GM12878 (cell line): ENCODE measurements at regions not wholly inside any gene's neighbourhood (a gene's known extent, or its start where the extent isn't known, plus 50 kb on each side); places are given as distances from the start of the nearest gene placed in this dataset.

Experiments
- BHLHE40 ChIP-seq, 2 experiments: fragments of 450-650 bp in 1 of 2; IDR thresholded peaks; 2 replicates each; pipeline ENCODE4 v1.6.1; 2011 to 2017; ENCODE audit warnings: low read depth in 2 of 2, borderline replicate concordance in 1 of 2, improper control_type of control experiment in 1 of 2, low read length in 1 of 2, mild to moderate bottlenecking in 1 of 2
- CEBPB ChIP-seq, 2 experiments: fragments of 150-350 bp in 1 of 2; IDR thresholded peaks; 2 replicates each; pipeline ENCODE4 v1.6.1; 2012 to 2014; ENCODE audit warnings: low read depth in 2 of 2, low read length in 2 of 2, borderline replicate concordance in 1 of 2, inconsistent platforms in 1 of 2
- ESRRA ChIP-seq: IDR thresholded peaks from 2 replicates; pipeline ENCODE4 v1.6.1; 2012; ENCODE audit warnings: mild to moderate bottlenecking, low read length, improper control_type of control experiment
- SMC3 ChIP-seq: IDR thresholded peaks from 2 replicates; pipeline ENCODE4 v1.6.1; 2011; ENCODE audit warnings: low read length, improper control_type of control experiment, borderline replicate concordance
- TF ChIP-seq, protein P1 (sequence below), 3 experiments: IDR thresholded peaks in 2 of 3; conservative IDR thresholded peaks in 1 of 3; 2 replicates each; pipeline ENCODE4 v1.5.1; 2011; ENCODE audit warnings: low read depth in 3 of 3, low read length in 3 of 3, mild to moderate bottlenecking in 3 of 3, control low read depth in 2 of 3, moderate library complexity in 2 of 3, inconsistent platforms in 1 of 3, mixed read lengths in 1 of 3; ENCODE audit not compliant: control insufficient read depth in 2 of 3, insufficient read depth in 1 of 3; ENCODE audit errors: extremely low read depth in 1 of 3
- TF ChIP-seq, protein P2 (sequence below): IDR thresholded peaks from 2 replicates; pipeline ENCODE4 v1.6.1; 2011; ENCODE audit warnings: low read depth, low read length, improper control_type of control experiment, borderline replicate concordance
- TF ChIP-seq, protein P3 (sequence below): IDR thresholded peaks from 2 replicates; pipeline ENCODE4 v1.6.1; 2012; ENCODE audit warnings: low read depth, low read length, improper control_type of control experiment

DNA sequence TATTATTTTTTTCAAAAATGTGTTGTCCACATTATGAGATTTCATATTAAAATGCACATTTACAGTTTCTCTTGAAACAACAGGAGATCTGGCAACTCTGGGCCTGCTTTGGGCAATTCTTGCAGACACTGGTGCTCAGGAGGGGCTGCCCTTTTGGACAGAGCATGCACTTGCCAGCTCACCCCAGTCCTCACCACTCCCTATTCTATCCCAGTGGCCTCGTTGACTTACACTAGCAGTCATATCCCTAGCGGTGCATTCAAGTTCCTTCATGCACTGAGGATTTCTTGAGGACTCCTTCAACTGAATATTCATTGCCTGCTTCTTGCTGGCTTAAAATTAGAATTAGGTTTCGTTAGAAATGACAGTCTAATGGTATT lies 87.9 kb upstream of the FHL2 start:
- TF ChIP-seq CEBPB (IDR thresholded peaks at IDR 0.05; ENCODE audit: borderline replicate concordance in 1 of 2, low read depth in 2 of 2, low read length in 2 of 2) = no peak
- no peak for TF ChIP-seq ESRRA
- TF ChIP-seq BHLHE40 (IDR thresholded peaks at IDR 0.05; ENCODE audit: borderline replicate concordance in 1 of 2, low read depth in 2 of 2, low read length in 1 of 2) = no peak
- TF ChIP-seq SMC3 = no peak
- TF ChIP-seq, protein P1, sequence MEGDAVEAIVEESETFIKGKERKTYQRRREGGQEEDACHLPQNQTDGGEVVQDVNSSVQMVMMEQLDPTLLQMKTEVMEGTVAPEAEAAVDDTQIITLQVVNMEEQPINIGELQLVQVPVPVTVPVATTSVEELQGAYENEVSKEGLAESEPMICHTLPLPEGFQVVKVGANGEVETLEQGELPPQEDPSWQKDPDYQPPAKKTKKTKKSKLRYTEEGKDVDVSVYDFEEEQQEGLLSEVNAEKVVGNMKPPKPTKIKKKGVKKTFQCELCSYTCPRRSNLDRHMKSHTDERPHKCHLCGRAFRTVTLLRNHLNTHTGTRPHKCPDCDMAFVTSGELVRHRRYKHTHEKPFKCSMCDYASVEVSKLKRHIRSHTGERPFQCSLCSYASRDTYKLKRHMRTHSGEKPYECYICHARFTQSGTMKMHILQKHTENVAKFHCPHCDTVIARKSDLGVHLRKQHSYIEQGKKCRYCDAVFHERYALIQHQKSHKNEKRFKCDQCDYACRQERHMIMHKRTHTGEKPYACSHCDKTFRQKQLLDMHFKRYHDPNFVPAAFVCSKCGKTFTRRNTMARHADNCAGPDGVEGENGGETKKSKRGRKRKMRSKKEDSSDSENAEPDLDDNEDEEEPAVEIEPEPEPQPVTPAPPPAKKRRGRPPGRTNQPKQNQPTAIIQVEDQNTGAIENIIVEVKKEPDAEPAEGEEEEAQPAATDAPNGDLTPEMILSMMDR (IDR thresholded peaks at IDR 0.05 in 2 of 3, conservative IDR thresholded peaks at IDR 0.05 in 1 of 3; ENCODE audit: control insufficient read depth in 2 of 3, extremely low read depth in 1 of 3, insufficient read depth in 1 of 3, low read depth in 3 of 3, low read length in 3 of 3) = no peak
- TF ChIP-seq, protein P2, sequence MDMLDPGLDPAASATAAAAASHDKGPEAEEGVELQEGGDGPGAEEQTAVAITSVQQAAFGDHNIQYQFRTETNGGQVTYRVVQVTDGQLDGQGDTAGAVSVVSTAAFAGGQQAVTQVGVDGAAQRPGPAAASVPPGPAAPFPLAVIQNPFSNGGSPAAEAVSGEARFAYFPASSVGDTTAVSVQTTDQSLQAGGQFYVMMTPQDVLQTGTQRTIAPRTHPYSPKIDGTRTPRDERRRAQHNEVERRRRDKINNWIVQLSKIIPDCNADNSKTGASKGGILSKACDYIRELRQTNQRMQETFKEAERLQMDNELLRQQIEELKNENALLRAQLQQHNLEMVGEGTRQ = no peak
- TF ChIP-seq, protein P3, sequence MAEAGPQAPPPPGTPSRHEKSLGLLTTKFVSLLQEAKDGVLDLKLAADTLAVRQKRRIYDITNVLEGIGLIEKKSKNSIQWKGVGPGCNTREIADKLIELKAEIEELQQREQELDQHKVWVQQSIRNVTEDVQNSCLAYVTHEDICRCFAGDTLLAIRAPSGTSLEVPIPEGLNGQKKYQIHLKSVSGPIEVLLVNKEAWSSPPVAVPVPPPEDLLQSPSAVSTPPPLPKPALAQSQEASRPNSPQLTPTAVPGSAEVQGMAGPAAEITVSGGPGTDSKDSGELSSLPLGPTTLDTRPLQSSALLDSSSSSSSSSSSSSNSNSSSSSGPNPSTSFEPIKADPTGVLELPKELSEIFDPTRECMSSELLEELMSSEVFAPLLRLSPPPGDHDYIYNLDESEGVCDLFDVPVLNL = no peak
